Mammary epithelial cell (primary cell): ENCODE measurements at regions not wholly inside any gene's neighbourhood (a gene's known extent, or its start where the extent isn't known, plus 50 kb on each side); places are given as distances from the start of the nearest gene placed in this dataset.

Experiments
- CTCF ChIP-seq, 2 donors: IDR thresholded peaks in 1 of 2; conservative IDR thresholded peaks in 1 of 2; 2 replicates each; pipeline ENCODE4 v1.5.1; 2011 to 2012; ENCODE audit warnings: inconsistent platforms in 2 of 2, low read length in 2 of 2, mild to moderate bottlenecking in 2 of 2, control low read depth in 1 of 2, low read depth in 1 of 2; ENCODE audit not compliant: insufficient read depth in 1 of 2; ENCODE audit errors: extremely low read depth in 1 of 2
- EZH2 ChIP-seq: IDR thresholded peaks from 2 replicates; pipeline ENCODE4 v1.6.1; 2012; ENCODE audit warnings: low read length, inconsistent platforms, borderline replicate concordance

GRCh38 chr9:105131981-105132380 is 112.5 kb upstream of the SLC44A1 start:
- TF ChIP-seq CTCF (conservative IDR thresholded peaks at IDR 0.05 in 1 of 2, IDR thresholded peaks at IDR 0.05 in 1 of 2; ENCODE audit: extremely low read depth in 1 of 2, insufficient read depth in 1 of 2, low read depth in 1 of 2, low read length in 2 of 2) (no peak), EZH2 (no peak)
